ENCODE measurements at regions not wholly inside any gene's neighbourhood (a gene's known extent, or its start where the extent isn't known, plus 50 kb on each side); places are given as distances from the start of the nearest gene placed in this dataset.

- TF ChIP-seq CTCF (IDR thresholded peaks at IDR 0.05): no peak
- TF ChIP-seq POLR2A (IDR thresholded peaks at IDR 0.05): no peak
Observed at GRCh38 chr10:49240946-49241345, 52.8 kb upstream of the TMEM273 start.

Measured in adrenal gland (tissue), 5 donors.